22Rv1 (cell line): ENCODE measurements at regions not wholly inside any gene's neighbourhood (a gene's known extent, or its start where the extent isn't known, plus 50 kb on each side); places are given as distances from the start of the nearest gene placed in this dataset.

ENCODE experiments used
- ZFX ChIP-seq: fragments of 450-650 bp; IDR thresholded peaks from 2 replicates; pipeline ENCODE4 v1.6.1; 2017; ENCODE audit warnings: antibody characterized with exemption, borderline replicate concordance
- TF ChIP-seq, protein P1 (sequence below): fragments of 450-650 bp; IDR thresholded peaks from 2 replicates; pipeline ENCODE4 v1.5.1; 2017; ENCODE audit warnings: mild to moderate bottlenecking

DNA sequence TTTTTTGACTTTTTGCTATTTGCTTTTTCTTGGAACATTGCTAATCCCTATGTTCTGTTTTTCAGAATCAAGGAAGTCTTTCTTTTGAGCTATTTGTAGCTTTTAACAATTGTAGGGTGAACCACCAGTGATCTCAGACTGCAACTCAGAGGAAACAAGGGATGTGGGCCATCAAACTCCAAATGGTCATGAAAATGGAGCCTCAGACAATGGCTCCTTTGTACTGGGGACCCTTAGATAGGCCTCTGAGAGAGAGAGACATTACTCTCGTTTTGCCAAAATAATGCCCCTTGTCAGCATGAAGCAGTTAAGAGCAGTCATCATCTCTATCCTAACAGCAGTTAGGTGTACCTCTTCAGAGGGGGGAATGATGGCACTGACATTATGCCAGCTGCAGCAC lies 56.4 kb upstream of the GJB6 start:
- TF ChIP-seq, protein P1, sequence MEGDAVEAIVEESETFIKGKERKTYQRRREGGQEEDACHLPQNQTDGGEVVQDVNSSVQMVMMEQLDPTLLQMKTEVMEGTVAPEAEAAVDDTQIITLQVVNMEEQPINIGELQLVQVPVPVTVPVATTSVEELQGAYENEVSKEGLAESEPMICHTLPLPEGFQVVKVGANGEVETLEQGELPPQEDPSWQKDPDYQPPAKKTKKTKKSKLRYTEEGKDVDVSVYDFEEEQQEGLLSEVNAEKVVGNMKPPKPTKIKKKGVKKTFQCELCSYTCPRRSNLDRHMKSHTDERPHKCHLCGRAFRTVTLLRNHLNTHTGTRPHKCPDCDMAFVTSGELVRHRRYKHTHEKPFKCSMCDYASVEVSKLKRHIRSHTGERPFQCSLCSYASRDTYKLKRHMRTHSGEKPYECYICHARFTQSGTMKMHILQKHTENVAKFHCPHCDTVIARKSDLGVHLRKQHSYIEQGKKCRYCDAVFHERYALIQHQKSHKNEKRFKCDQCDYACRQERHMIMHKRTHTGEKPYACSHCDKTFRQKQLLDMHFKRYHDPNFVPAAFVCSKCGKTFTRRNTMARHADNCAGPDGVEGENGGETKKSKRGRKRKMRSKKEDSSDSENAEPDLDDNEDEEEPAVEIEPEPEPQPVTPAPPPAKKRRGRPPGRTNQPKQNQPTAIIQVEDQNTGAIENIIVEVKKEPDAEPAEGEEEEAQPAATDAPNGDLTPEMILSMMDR, result no peak
- no peak for TF ChIP-seq ZFX
